Effector memory CD4-positive, alpha-beta T cell (primary cell): ENCODE measurements at regions not wholly inside any gene's neighbourhood (a gene's known extent, or its start where the extent isn't known, plus 50 kb on each side); places are given as distances from the start of the nearest gene placed in this dataset.

ENCODE experiments used
- DNase-seq, 3 donors: peaks; one replicate each; pipeline ENCODE4 v3.0.0-alpha.2; 2020
- H3K27ac ChIP-seq: 2 replicates; pipeline ENCODE4 v1.7.0; 2013; ENCODE audit warnings: mild to moderate bottlenecking, low read length, moderate library complexity; ENCODE audit not compliant: insufficient read depth, poor library complexity, severe bottlenecking
- H3K27me3 ChIP-seq: replicated peaks from 2 replicates; pipeline ENCODE4 v1.7.0; 2013; ENCODE audit warnings: mild to moderate bottlenecking, low read length; ENCODE audit not compliant: insufficient read depth, control insufficient read depth, poor library complexity, severe bottlenecking
- H3K36me3 ChIP-seq: 2 replicates; pipeline ENCODE4 v1.7.0; 2013; ENCODE audit warnings: mild to moderate bottlenecking, low read length, moderate library complexity; ENCODE audit not compliant: control insufficient read depth, insufficient read depth
- H3K4me1 ChIP-seq: 2 replicates; pipeline ENCODE4 v1.7.0; 2013; ENCODE audit warnings: low read length, mild to moderate bottlenecking; ENCODE audit not compliant: control insufficient read depth, insufficient read depth, poor library complexity, severe bottlenecking
- H3K4me3 ChIP-seq: 2 replicates; pipeline ENCODE4 v1.7.0; 2013; ENCODE audit warnings: low read length, low read depth, mild to moderate bottlenecking; ENCODE audit not compliant: insufficient read depth, poor library complexity, severe bottlenecking
- H3K9me3 ChIP-seq: 2 replicates; pipeline ENCODE4 v1.7.0; 2013; ENCODE audit warnings: mild to moderate bottlenecking, low read length, moderate library complexity; ENCODE audit not compliant: control insufficient read depth

- Histone ChIP-seq H3K27ac (no peak overlapping the region), H3K36me3 (no peaks in the 10 kb centered on the region), H3K4me1 (no peaks in the 10 kb centered on the region), H3K9me3 (no peaks in the 10 kb centered on the region), H3K4me3 (no peak overlapping the region), H3K27me3 (no peaks in the 10 kb centered on the region)
- DNase-seq: no peak
Observed at GRCh38 chr2:17107151-17107550, 411.1 kb downstream of the RAD51AP2 start.

- DNase-seq: no peak
- Histone ChIP-seq H3K4me3 (no peak overlapping the region), H3K4me1 (no peaks in the 10 kb centered on the region), H3K36me3 (no peaks in the 10 kb centered on the region), H3K27me3 (no peaks in the 10 kb centered on the region), H3K9me3 (no peaks in the 10 kb centered on the region), H3K27ac (no peak overlapping the region)
Observed at GRCh38 chr2:17106418-17106817, 411.8 kb downstream of the RAD51AP2 start.

GRCh38 chr2:17104454-17104853 lies 413.8 kb downstream of the RAD51AP2 start:
- Histone ChIP-seq H3K27me3 (no peaks in the 10 kb centered on the region), H3K9me3 (no peaks in the 10 kb centered on the region), H3K4me1 (no peaks in the 10 kb centered on the region), H3K27ac (no peak overlapping the region), H3K4me3 (no peak overlapping the region), H3K36me3 (no peaks in the 10 kb centered on the region)
- no peak for DNase-seq

- Histone ChIP-seq H3K27ac (no peak overlapping the region), H3K27me3 (no peaks in the 10 kb centered on the region), H3K9me3 (no peaks in the 10 kb centered on the region), H3K4me3 (no peak overlapping the region), H3K36me3 (no peaks in the 10 kb centered on the region), H3K4me1 (no peaks in the 10 kb centered on the region)
- no peak for DNase-seq
Observed at GRCh38 chr2:17101596-17101995, 416.6 kb downstream of the RAD51AP2 start.

- H3K4me3 ChIP-seq: no peak overlapping the region
- DNase-seq: no peak
- no peaks in the 10 kb centered on the region for H3K4me1 ChIP-seq
- H3K27me3 ChIP-seq: no peaks in the 10 kb centered on the region
- no peaks in the 10 kb centered on the region for H3K36me3 ChIP-seq
- no peaks in the 10 kb centered on the region for H3K9me3 ChIP-seq
- no peak overlapping the region for H3K27ac ChIP-seq
Observed at GRCh38 chr2:17101091-17101490, 417.1 kb downstream of the RAD51AP2 start.

- no peak for DNase-seq
- H3K27ac ChIP-seq: no peak overlapping the region
- no peaks in the 10 kb centered on the region for H3K9me3 ChIP-seq
- H3K27me3 ChIP-seq: no peaks in the 10 kb centered on the region
- no peaks in the 10 kb centered on the region for H3K36me3 ChIP-seq
- no peak overlapping the region for H3K4me3 ChIP-seq
- H3K4me1 ChIP-seq: no peaks in the 10 kb centered on the region
Observed at GRCh38 chr2:17095340-17095739, 422.9 kb downstream of the RAD51AP2 start.

- DNase-seq: no peak
Observed at GRCh38 chr2:17093712-17094111, 424.5 kb downstream of the RAD51AP2 start.

GRCh38 chr2:17086990-17087389 lies 421.4 kb upstream of the CYRIA start:
- DNase-seq: no peak
- Histone ChIP-seq H3K27ac (no peak overlapping the region), H3K9me3 (no peaks in the 10 kb centered on the region), H3K4me3 (no peak overlapping the region), H3K4me1 (no peaks in the 10 kb centered on the region), H3K27me3 (no peaks in the 10 kb centered on the region), H3K36me3 (no peaks in the 10 kb centered on the region)

More at GRCh38 chr2:17093712-17094111, 424.5 kb downstream of the RAD51AP2 start:
- Histone ChIP-seq H3K36me3 (no peaks in the 10 kb centered on the region), H3K27me3 (no peaks in the 10 kb centered on the region), H3K27ac (no peak overlapping the region), H3K4me1 (no peaks in the 10 kb centered on the region), H3K9me3 (no peaks in the 10 kb centered on the region), H3K4me3 (no peak overlapping the region)

GRCh38 chr2:17085546-17086202 lies 420.0 kb upstream of the CYRIA start:
- Histone ChIP-seq H3K27ac (no peak overlapping the region), H3K4me1 (no peaks in the 10 kb centered on the region), H3K4me3 (no peak overlapping the region), H3K9me3 (no peaks in the 10 kb centered on the region), H3K36me3 (no peaks in the 10 kb centered on the region), H3K27me3 (no peaks in the 10 kb centered on the region)
- DNase-seq: no peak

- H3K4me3 ChIP-seq: no peak overlapping the region
- DNase-seq: no peak
- no peaks in the 10 kb centered on the region for H3K36me3 ChIP-seq
- H3K27ac ChIP-seq: no peak overlapping the region
- H3K9me3 ChIP-seq: no peaks in the 10 kb centered on the region
- no peaks in the 10 kb centered on the region for H3K4me1 ChIP-seq
- H3K27me3 ChIP-seq: no peaks in the 10 kb centered on the region
Observed at GRCh38 chr2:17084877-17085276, 419.2 kb upstream of the CYRIA start.
